H9 (cell line): ENCODE measurements at regions not wholly inside any gene's neighbourhood (a gene's known extent, or its start where the extent isn't known, plus 50 kb on each side); places are given as distances from the start of the nearest gene placed in this dataset.

Experiments
- DNase-seq: peaks from one replicate; pipeline ENCODE4 v3.0.0-alpha.2; 2017
- H2AFZ ChIP-seq: one replicate; pipeline ENCODE4 v1.6.1; 2013; ENCODE audit warnings: mild to moderate bottlenecking, low read length, control low read depth, moderate library complexity
- H2AK5ac ChIP-seq: 2 replicates; pipeline ENCODE4 v1.6.1; 2013; ENCODE audit warnings: low read length, control low read depth, mixed read lengths; ENCODE audit not compliant: insufficient read length
- H2BK120ac ChIP-seq: one replicate; pipeline ENCODE4 v1.6.1; 2013; ENCODE audit warnings: low read depth, mild to moderate bottlenecking, low read length, control low read depth, inconsistent platforms; ENCODE audit not compliant: poor library complexity, severe bottlenecking
- H2BK12ac ChIP-seq: 2 replicates; pipeline ENCODE4 v1.6.1; 2013; ENCODE audit warnings: low read length, control low read depth, mixed read lengths, low read depth; ENCODE audit not compliant: insufficient read length
- H2BK15ac ChIP-seq: 2 replicates; pipeline ENCODE4 v1.6.1; 2013; ENCODE audit warnings: low read depth, low read length, control low read depth
- H2BK20ac ChIP-seq: one replicate; pipeline ENCODE4 v1.6.1; 2013; ENCODE audit warnings: low read depth, mild to moderate bottlenecking, low read length, control low read depth, inconsistent platforms; ENCODE audit not compliant: poor library complexity, severe bottlenecking
- H2BK5ac ChIP-seq: 2 replicates; pipeline ENCODE4 v1.6.1; 2013; ENCODE audit warnings: low read length, control low read depth, mixed read lengths; ENCODE audit not compliant: insufficient read length
- H3K14ac ChIP-seq: 2 replicates; pipeline ENCODE4 v1.6.1; 2013; ENCODE audit warnings: low read length, control low read depth; ENCODE audit not compliant: insufficient read depth
- H3K18ac ChIP-seq: 2 replicates; pipeline ENCODE4 v1.6.1; 2013; ENCODE audit warnings: low read depth, mild to moderate bottlenecking, mixed read lengths, low read length, control low read depth; ENCODE audit not compliant: insufficient read length
- H3K23ac ChIP-seq: 2 replicates; pipeline ENCODE4 v1.6.1; 2013; ENCODE audit warnings: low read length, control low read depth, mixed read lengths, low read depth; ENCODE audit not compliant: insufficient read length
- H3K23me2 ChIP-seq: 2 replicates; pipeline ENCODE4 v1.6.1; 2013; ENCODE audit warnings: low read depth, mild to moderate bottlenecking, mixed read lengths, low read length, control low read depth; ENCODE audit not compliant: insufficient read length, poor library complexity, severe bottlenecking
- H3K27ac ChIP-seq: 2 replicates; pipeline ENCODE4 v1.5.1; 2013; ENCODE audit warnings: low read length, control low read depth, mixed read lengths, low read depth; ENCODE audit not compliant: insufficient read length
- H3K27me3 ChIP-seq: 2 replicates; pipeline ENCODE4 v1.6.1; 2013; ENCODE audit warnings: low read length, control low read depth, inconsistent platforms; ENCODE audit not compliant: insufficient read depth
- H3K4ac ChIP-seq: 2 replicates; pipeline ENCODE4 v1.6.1; 2013; ENCODE audit warnings: low read depth, mild to moderate bottlenecking, control low read depth, inconsistent platforms, low read length, moderate library complexity
- H3K4me1 ChIP-seq: 2 replicates; pipeline ENCODE4 v1.6.1; 2013; ENCODE audit warnings: low read length, control low read depth, inconsistent platforms; ENCODE audit not compliant: insufficient read depth
- H3K4me2 ChIP-seq: 2 replicates; pipeline ENCODE4 v1.6.1; 2013; ENCODE audit warnings: low read length, control low read depth, mixed read lengths; ENCODE audit not compliant: insufficient read length, insufficient read depth
- H3K56ac ChIP-seq: 2 replicates; pipeline ENCODE4 v1.6.1; 2013; ENCODE audit warnings: low read depth, mild to moderate bottlenecking, mixed read lengths, low read length, control low read depth; ENCODE audit not compliant: insufficient read length
- H3K79me1 ChIP-seq: 2 replicates; pipeline ENCODE4 v1.6.1; 2013; ENCODE audit warnings: low read depth, mild to moderate bottlenecking, moderate library complexity, low read length, control low read depth, inconsistent platforms; ENCODE audit not compliant: insufficient read depth, poor library complexity, severe bottlenecking
- H3K79me2 ChIP-seq: 2 replicates; pipeline ENCODE4 v1.6.1; 2013; ENCODE audit warnings: low read length, control low read depth, inconsistent platforms; ENCODE audit not compliant: insufficient read depth
- H3K9ac ChIP-seq: 2 replicates; pipeline ENCODE4 v1.6.1; 2013; ENCODE audit warnings: low read length, control low read depth, mixed read lengths; ENCODE audit not compliant: insufficient read length; ENCODE audit errors: extremely low read depth
- H3K9me3 ChIP-seq: one replicate; pipeline ENCODE4 v1.6.1; 2013; ENCODE audit warnings: low read depth, low read length, inconsistent platforms; ENCODE audit not compliant: control insufficient read depth
- H3T11ph ChIP-seq: one replicate; pipeline ENCODE4 v1.6.1; 2013; ENCODE audit warnings: mild to moderate bottlenecking, low read length, control low read depth, inconsistent platforms
- H4K20me1 ChIP-seq: one replicate; pipeline ENCODE4 v1.6.1; 2013; ENCODE audit not compliant: control insufficient read depth, insufficient read length, insufficient read depth
- H4K5ac ChIP-seq: 2 replicates; pipeline ENCODE4 v1.6.1; 2013; ENCODE audit warnings: low read depth, mild to moderate bottlenecking, mixed read lengths, low read length, control low read depth; ENCODE audit not compliant: insufficient read length
- H4K8ac ChIP-seq: replicated peaks from 2 replicates; pipeline ENCODE4 v1.6.1; 2013; ENCODE audit warnings: low read length, control low read depth, mixed read lengths, low read depth; ENCODE audit not compliant: insufficient read length
- H4K91ac ChIP-seq: 2 replicates; pipeline ENCODE4 v1.6.1; 2013; ENCODE audit warnings: low read depth, mild to moderate bottlenecking, moderate library complexity, mixed read lengths, low read length, control low read depth; ENCODE audit not compliant: insufficient read length
- H3K27ac Mint-ChIP-seq, 3 experiments: 2 replicates in 2 of 3; 3 replicates in 1 of 3; pipeline ENCODE4 v1.8.0; 2020 to 2021; ENCODE audit warnings: mixed read lengths in 3 of 3, mild to moderate bottlenecking in 1 of 3, moderate library complexity in 1 of 3
- H3K27me3 Mint-ChIP-seq: 2 replicates; pipeline ENCODE4 v1.8.0; 2021; ENCODE audit warnings: low read depth, mild to moderate bottlenecking, moderate library complexity, mixed read lengths
- H3K36me3 Mint-ChIP-seq, 3 experiments: 2 replicates in 2 of 3; 3 replicates in 1 of 3; pipeline ENCODE4 v1.8.0; 2020 to 2021; ENCODE audit warnings: low read depth in 3 of 3, mixed read lengths in 3 of 3; ENCODE audit not compliant: insufficient read depth in 1 of 3
- H3K4me1 Mint-ChIP-seq, 2 experiments: 2 replicates each; pipeline ENCODE4 v1.8.0; 2020; ENCODE audit warnings: mixed read lengths in 2 of 2
- H3K4me3 Mint-ChIP-seq, 2 experiments: 2 replicates in 1 of 2; 3 replicates in 1 of 2; pipeline ENCODE4 v1.8.0; 2020 to 2021; ENCODE audit warnings: mild to moderate bottlenecking in 2 of 2, mixed read lengths in 2 of 2, moderate library complexity in 1 of 2
- H3K9me3 Mint-ChIP-seq, 2 experiments: 2 replicates in 1 of 2; 3 replicates in 1 of 2; pipeline ENCODE4 v1.8.0; 2020; ENCODE audit warnings: mild to moderate bottlenecking in 2 of 2, mixed read lengths in 2 of 2, moderate library complexity in 1 of 2
- CTCF ChIP-seq: fragments of 200-600 bp; sonication (generic); conservative IDR thresholded peaks from 3 replicates; pipeline ENCODE4 v1.8.0; 2021; ENCODE audit warnings: antibody characterized with exemption, mild to moderate bottlenecking
- WGBS: extraction: QIAGEN DNeasy Blood & Tissue Kit; methylation state at CpG from one replicate; pipeline ENCODE4 v1.1.7; 2013; ENCODE audit warnings: missing lambda C conversion rate, low lambda C conversion rate, mixed read lengths; ENCODE audit not compliant: insufficient read length; ENCODE audit errors: extremely low coverage; 5-methylcytosine and 5-hydroxymethylcytosine counted together

- Histone ChIP-seq H3K27me3 (no peaks in the 10 kb centered on the region), H3K23ac (no peak overlapping the region), H3K4ac (no peak overlapping the region), H2BK5ac (no peak overlapping the region), H2BK12ac (no peak overlapping the region), H3K18ac (no peak overlapping the region), H2AK5ac (no peak overlapping the region), H2AFZ (no peak overlapping the region), H4K91ac (no peak overlapping the region), H3K27ac (no peak overlapping the region), H3K4me1 (no peaks in the 10 kb centered on the region; the same call in 1 of the 2 replicates), H4K20me1 (no peaks in the 10 kb centered on the region), H3K23me2 (no peaks in the 10 kb centered on the region), H3T11ph (no peak overlapping the region), H3K79me1 (no peaks in the 10 kb centered on the region), H3K4me2 (no peak overlapping the region), H3K9me3 (no peaks in the 10 kb centered on the region), H2BK20ac (no peak overlapping the region), H4K5ac (no peak overlapping the region), H3K9ac (no peak overlapping the region), H2BK15ac (no peak overlapping the region), H2BK120ac (no peak overlapping the region), H3K56ac (no peak overlapping the region), H4K8ac (no peak overlapping the region), H3K14ac (no peak overlapping the region), H3K79me2 (no peaks in the 10 kb centered on the region)
- TF ChIP-seq CTCF, result no peak
- H3K36me3 Mint-ChIP-seq, result no peaks in the 10 kb centered on the region
- no CpG with 5 or more reads among the region's 4 CpGs for WGBS
- no peaks in the 10 kb centered on the region for H3K9me3 Mint-ChIP-seq
- H3K27me3 Mint-ChIP-seq, result 0 out of 2 replicates have a peak, but pooled peaks cover 2% of the 10 kb centered on the region
- no peak overlapping the region for H3K27ac Mint-ChIP-seq
- no peak for DNase-seq
- peaks cover 14 to 17% of the 10 kb centered on the region in 2 experiments for H3K4me1 Mint-ChIP-seq
- H3K4me3 Mint-ChIP-seq, result no peak overlapping the region
Observed at GRCh38 chr3:55124371-55124770, 196.5 kb upstream of the LRTM1 start.
